ENCODE measurements at regions not wholly inside any gene's neighbourhood (a gene's known extent, or its start where the extent isn't known, plus 50 kb on each side); places are given as distances from the start of the nearest gene placed in this dataset.
"Not testable (repeated sequence)": the region's sequence is repeated elsewhere in the genome, so short reads cannot be mapped to it uniquely, and the experiment has no call there.

DNA sequence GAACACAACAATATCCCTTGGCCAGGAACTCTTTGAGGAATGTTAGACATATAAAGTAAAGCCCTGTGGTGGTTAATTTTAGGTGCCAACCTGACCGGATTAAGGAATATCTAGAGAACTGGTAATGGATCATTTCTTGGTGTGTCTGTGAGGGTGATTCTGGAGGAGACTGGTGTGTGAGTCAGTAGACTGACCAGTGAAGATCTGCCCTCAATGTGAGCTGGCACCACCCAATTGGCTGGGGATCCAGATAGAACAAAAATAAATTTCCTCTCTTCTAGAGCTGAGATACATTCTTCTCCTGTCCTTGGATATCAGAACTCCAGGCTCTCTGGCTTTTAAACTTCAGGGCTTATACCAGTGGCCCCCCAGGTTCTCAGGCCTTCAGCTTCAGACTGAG lies 56.2 kb upstream of the TNPO1 start:
- DNase-seq, result no peak

DNA sequence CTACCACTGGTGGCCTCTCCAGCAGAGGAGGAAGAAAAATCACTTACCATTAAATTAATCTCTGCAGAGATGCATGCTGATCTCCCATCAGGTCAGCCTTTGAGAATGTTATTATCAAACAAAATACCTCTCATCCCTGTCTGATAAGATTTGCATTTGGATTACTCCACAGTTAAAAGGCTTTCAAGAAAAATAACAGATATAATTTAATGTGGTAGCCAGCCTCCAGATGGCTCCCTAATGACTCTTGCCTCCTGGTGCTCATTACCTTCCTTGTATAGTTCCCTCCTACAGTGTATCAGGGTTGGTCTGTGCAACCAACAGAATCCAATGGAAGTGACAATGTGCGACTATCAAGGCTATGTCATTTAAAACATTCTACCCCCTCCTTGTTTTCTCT lies 63.6 kb upstream of the TNPO1 start:
- no peak for DNase-seq

DNA sequence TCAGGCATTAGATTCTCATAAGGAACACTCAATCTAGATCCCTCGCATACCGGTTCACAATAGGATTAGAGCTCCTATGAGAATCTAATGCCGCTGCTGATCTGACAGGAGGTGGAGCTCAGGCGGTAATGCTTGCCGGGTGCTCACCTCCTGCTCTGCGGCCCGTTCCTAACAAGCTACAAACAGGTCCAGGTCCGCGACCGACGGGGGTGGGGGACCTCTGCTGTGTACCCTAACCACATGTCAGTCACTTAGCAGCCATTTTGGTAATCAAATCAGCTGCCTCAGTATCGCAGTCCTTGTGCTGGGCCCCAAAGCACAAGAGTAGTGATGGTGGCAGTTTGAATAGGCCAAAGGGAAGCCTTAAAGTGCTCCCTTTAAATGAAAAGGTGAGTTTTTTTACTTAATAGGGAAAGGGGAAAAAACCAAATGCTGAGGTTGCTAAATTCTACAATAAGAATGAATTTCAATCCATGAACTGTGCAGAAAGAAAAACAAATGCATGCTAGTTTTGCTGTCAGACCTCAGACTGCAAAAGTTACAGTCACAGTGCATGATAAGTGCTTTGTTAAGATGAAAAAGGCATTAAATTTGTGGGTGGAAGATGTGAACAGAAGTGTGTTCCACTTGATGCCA lies 67.0 kb upstream of the TNPO1 start:
- no peak for DNase-seq

DNA sequence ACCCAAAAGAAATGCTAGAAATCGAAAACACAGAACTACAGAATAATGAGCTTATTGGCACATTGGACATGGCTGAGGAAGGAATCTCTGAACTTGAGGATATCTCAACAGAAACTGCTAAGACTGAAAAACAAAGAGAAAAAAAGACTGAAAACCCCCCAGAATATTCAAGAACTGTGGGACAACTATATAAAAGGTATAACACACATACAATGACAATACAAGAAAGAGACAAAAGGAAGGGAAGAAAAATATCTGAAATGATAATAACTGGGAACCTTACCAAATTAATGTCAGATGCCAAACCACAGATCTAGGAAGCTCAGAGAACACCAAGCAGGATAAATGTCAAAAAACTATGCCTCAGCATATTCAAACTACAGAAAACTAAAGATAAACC lies 68.6 kb upstream of the TNPO1 start:
- no peak for DNase-seq

DNA sequence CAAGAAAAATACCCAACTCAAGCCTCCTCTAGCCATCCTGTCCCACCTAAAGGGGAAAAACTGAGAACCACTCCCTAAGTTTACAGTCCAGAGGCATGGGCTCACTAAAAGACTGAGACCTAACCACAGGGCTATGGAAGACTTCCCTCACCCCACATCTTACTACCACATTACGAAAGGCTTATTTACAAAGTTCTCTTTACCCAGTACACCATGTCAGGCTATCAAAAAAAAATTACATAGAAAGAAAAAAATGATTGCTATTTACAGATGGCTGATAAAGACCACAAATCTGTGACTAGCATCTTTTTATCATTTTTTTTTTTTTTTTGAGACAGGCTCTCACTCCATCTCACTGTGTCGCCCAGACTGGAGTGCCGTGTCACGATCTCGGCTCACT lies 69.7 kb upstream of the TNPO1 start:
- DNase-seq, result no peak

DNA sequence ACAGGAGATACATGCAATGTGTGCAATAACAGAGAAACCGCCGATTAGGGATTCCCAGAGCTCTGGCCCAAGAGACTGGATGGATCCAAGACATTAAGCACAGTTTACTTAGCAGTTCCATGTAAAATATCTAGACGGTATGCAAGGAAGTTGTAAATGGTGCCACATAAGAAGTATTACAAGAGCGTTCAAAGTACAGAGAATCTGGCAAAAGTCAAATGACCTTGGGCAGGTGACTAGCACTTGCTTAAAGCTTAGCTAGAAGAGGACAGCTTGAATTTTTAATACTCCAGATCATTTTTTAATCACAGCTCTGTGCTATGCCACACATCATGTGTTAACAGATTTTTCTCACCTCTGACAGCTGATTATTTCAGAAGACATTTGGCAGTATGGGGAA lies 72.3 kb upstream of the TNPO1 start:
- no peak for DNase-seq

DNA sequence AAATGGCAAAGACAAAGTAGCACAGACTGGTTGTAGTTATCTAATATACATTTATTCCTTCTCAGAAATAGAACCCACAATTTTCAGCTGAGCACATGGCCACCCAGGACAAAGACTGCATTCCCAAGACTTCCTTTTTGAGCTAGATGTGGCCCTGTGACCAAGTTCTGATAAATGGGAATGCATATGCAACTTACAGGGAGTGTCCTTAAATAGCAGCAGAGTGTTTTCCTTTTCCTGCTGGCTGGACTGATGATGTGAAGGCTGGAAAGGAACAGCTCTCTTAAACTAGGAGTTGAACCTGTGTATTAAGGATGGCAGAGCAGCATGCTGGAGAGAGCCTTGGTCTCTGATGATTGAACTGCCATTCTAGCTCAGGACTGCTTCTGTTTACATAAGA lies 74.7 kb upstream of the TNPO1 start:
- DNase-seq, result no peak

DNA sequence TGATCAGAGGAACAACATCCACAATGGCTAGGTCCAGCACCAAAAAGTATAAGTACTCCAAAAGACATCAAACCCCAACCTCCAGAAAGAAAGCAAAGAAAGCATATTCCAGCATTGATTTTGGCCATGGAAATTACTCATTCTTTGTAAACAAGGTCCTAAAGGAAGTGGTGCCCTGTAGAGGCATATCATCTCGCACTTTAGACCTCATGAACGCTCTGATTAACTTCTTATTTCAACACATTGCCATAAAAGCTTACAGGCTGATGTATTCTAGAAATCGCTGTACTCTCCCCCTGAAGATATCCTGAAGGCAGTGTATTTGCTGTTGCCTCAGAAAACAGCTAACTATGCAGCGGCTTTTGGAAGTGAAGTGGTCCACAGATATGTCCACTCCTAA lies 82.7 kb upstream of the TNPO1 start:
- DNase-seq, result no peak

DNA sequence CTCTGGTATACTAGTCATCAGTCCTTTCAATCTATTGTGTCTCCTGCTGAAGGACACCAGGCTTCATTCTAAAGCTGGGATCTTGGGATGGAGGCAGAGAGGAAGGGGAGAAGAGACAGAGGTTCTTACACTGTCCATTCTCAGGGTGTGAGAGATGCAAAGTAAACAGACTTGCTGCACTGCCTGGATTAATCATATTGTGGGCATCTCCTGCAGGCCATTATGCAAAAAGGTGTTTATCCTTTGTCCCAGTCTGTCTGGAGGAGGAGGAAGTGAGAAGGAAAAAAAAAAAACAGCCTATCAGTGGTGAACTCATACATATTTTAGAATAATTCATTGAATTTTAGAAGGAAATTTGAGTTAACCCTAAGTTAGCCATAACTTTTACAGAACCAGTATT lies 92.9 kb upstream of the TNPO1 start:
- DNase-seq, result no peak

DNA sequence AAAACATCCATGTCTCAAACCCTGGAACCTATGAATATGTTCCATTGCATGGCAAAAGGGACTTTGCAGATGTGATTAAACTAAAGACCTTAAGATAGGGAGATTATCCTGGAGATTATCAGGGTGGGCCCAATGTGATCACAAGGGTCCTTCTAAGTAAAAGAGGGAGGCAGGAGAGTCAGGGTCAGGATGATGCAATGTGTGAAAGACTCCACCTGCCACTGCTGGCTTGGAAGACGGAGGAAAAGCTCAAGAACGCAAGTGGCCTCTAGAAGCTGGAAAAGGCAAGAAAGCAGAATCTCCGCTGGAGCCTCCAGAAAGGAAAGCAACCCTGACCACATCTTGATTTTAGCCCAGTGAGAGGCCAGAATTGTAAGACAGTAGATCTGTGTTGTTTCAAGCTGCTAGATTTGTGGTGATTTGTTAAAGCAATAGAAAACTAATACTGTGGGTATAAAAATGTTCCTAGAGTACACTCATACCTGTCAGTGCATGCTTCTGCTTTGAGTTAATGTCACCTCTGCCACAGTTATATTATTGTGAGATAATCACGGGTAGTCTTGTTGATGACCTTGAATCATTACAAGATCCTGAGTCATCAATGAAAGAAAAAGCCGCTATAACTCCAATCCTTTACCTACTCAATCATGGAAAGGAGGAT lies 93.5 kb upstream of the TNPO1 start:
- no peak for DNase-seq

DNA sequence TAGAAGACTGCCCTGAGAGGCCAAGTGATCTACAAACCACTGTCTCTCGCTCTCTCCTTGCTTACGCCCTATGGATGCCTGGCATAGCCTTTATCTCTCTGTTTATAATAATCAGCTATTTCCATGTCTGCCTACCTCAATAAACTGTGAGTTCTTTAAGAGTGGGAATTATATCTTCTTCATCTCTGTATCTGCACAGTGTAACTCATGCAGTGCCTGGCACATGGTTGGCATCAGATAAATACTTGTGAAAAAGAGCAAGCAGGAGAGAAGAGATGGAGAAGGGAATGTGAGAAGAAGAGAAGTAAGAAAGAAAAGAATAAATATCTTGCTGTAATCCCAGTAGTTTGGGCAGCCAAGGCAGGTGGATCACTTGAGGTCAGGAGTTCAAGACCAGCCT lies 94.6 kb upstream of the TNPO1 start:
- no peak for DNase-seq

DNA sequence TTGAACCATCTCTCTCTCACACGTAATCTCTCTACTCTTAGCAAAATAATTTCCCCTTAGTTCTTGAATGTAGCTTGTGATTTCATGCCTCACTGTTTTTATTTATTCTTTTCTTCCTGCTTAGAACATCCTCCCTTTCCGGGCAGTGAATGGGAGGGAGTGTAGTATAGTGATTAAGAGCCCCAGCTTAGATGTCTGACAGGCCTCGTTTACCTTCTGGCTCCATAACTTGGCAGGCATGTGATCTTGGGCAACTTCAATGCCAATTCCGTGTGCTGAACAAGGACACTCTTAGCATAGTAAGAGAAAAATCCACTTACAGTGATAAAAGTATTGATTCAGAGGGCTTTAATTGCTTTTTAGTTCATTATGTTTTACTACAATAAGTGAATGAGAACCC lies 96.3 kb upstream of the TNPO1 start:
- DNase-seq, result no peak

DNA sequence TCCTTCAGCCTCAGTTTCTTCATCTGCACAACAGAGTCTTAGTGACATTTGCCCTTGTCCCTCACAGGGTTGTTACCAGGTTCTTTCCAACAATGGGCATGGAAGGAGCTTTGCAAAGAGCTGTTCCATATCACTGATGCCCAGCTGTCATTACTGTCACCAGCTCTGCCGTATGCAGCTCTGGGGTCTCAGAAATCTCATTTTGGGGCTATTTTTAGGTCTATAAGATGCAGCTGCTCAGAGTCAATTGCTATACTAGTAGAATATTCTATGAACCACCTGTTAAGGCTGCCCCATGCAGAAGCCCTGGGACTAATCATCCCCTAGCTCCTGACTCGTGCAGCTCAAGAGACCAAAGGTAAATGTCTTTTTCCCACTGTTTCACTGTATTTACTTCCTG lies 105.1 kb upstream of the TNPO1 start:
- DNase-seq, result no peak

DNA sequence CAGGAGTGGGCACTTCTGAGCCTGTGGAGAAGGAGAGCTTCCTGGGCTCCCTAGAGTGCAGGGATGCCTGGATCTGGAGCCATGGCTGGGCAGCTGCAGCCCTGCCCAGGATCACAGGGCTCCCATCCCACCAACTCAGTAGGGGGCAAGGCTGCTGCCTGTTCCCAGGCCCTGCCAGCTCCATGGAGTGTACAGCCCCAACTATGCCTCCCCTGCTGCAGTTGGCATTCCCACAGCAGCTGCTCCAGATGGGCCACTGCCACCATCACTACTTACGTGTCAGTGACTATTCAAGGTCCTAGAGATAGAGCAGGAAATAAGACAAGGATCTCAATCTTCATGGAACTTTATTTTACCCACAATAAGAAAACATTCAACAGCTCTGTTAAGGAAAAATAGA lies 107.1 kb upstream of the TNPO1 start:
- no peak for DNase-seq

DNA sequence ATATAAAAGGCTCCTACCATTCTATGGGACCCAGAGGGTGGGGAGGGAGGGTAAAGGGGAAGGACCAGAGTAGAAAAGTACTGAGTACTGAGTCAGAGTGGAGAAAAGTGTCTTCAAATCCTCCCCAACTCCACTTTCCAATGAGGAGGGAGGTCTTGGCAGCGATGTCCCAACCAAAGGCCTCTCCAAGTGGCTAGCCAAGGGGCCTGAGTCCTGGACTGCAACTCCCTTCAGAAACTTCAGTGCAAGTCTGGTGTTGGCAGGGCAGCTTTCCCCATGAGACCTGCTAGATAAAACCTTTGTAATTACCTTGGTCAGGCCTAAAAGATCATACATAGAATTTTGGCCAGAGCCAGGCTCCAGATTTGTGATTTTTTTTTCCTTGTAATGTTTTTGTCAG lies 111.3 kb upstream of the TNPO1 start:
- DNase-seq, result no peak

DNA sequence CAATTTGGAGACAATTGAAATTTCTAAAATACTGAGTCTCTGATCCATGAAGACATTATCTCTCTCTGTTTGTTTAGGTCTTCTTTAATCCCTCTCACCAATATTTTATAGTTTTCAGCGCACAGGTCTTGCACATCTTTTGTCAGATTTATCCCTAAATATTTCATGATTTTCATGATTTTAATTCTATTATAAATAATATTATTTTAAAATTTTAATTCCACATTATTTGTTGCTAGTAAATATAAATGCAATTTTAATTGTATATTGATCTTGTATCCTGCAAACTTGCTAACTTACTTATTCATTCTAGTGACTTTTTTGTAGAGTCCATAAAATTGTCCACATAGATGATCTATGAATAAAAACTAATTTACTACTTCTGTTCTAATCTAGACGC lies 112.6 kb upstream of the TNPO1 start:
- DNase-seq, result no peak

DNA sequence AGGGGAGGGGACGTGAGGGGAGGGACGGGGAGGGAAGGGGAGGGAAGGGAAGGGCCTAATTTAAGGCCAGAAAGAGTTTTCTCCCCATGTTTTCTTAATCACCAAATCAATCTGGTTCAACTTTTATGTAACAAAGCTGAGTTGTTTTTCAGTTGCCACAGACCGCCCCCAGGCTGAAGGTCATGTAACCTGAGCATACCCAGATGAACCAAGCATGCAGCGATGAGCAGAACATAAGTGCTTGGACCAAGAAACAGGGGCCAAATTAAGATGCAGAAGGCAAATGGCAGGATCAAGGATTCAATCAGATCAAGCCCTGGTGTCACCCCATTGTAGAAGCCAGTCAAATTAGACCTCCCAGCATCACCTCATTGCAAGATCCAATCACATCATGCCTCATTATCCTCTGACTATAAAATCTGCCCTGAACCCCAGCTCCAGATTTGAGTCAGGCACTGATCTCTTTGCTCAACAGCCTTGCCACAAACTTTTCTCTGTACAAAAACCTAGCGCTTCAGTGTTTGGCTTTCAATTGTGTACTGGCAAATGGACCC lies 113.5 kb upstream of the TNPO1 start:
- DNase-seq, result no peak

DNA sequence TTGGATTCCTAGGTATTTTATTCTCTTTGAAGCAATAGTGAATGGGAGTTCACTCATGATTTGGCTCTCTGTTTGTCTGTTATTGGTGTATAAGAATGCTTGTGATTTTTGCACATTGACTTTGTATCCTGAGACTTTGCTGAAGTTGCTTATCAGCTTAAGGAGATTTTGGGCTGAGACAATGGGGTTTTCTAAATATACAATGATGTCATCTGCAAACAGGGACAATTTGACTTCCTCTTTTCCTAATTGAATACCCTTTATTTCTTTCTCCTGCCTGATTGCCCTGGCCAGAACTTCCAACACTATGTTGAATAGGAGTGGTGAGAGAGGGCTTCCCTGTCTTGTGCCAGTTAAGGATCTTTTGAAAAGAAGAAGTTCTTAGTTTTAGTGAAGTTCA lies 114.4 kb upstream of the TNPO1 start:
- not testable (repeated sequence) for DNase-seq

DNA sequence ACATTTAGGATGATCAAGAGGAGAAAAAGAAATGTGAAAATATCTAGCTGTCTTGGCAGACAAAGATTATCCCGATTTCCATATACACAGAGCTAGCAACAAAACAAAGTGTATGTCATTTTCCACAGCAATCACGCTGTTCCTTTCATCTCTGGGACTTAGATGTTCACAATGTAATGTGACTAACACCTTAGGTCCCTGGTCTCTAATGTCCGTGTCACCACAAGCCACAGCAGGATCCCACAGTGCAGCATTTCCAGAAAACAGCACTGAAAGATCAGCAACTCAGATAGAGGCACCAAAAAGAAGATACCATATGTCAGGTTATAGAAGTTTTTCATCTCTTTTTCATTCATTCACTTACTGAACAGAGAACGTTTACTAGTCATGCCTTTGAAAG lies 118.0 kb upstream of the TNPO1 start:
- DNase-seq, result no peak

DNA sequence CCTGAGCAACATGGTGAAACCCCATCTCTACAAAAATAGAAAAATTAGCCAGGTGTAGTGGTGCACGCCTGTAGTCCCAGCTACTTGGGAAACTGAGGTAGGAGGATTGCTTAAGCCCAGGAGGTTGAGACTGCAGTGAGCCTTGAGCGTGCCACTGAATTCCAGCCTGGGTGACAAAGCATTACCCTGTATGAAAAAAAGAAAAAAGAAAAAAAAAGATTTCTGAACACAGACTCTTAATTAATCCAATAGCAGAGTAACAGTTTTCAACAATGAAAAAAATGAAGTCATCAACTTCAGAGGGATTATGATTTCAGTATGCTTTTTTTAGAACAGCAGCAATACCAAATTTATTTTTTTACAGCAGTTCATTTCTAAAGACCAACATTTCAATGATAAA lies 118.8 kb upstream of the TNPO1 start:
- DNase-seq, result no peak

DNA sequence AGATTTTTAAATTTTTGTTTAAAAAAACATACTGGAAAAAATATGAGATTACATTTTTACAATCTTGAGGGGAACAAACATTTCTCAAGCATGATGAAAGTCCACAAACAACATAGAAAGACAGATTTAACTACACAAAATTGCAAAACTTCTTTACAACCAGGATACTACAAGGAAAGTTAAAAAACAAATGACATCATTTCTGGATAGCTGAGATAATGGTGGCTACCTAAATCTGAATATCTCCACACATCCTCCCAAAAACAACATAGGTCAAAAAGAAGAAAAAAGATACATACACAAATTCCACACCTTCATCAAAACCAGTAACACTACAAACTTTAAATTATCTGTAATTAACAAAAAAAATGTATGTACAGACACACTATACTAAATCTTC lies 120.8 kb upstream of the TNPO1 start:
- DNase-seq, result no peak

DNA sequence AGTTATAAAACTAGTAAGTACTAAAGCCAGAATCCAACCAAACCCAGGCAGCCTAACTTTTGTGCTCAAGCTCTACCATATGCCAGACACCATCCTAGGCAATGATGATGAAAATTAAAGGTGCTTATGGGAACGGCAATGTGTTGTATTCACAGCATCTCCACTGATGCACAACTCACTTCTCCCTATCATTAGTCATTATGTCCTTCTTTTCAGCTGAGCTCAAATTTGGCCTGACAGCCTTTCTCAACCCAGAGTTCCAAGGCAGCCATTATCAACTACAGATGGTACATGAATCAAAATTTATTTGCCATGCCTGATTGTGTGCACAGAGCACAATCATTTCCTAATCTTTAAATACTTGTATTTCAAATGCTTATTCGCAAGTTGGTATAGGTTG lies 121.6 kb upstream of the TNPO1 start:
- no peak for DNase-seq

DNA sequence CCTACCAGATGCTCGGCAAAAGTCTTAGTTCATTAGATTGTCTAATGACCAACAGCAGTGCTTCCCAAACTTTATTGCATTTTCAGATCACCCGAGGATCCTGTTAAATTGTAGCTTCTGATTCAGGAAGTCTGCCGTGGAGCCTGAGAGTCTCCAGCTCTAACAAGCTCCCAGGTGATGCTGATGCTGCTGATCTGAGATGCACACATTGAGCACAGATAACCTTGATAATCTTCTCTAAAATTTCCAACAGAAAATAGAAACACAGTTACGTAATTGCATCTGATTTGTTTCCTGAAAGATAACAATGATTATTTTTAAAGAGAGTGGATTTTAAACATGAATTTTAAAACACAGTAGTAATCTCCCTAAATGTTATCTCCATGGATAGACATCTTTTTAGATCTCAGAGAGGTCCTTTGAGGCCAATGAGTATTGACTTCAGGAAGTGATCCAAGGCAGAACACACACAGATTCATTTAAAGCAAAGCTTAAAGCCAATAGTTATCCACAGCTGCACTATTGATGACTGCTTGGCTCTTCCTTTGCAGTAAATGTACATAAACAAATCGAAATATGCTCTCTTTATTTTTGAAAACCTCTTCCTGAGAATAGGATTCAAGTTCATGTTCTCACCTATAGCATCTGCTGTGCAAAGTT lies 122.8 kb upstream of the TNPO1 start:
- DNase-seq, result no peak

DNA sequence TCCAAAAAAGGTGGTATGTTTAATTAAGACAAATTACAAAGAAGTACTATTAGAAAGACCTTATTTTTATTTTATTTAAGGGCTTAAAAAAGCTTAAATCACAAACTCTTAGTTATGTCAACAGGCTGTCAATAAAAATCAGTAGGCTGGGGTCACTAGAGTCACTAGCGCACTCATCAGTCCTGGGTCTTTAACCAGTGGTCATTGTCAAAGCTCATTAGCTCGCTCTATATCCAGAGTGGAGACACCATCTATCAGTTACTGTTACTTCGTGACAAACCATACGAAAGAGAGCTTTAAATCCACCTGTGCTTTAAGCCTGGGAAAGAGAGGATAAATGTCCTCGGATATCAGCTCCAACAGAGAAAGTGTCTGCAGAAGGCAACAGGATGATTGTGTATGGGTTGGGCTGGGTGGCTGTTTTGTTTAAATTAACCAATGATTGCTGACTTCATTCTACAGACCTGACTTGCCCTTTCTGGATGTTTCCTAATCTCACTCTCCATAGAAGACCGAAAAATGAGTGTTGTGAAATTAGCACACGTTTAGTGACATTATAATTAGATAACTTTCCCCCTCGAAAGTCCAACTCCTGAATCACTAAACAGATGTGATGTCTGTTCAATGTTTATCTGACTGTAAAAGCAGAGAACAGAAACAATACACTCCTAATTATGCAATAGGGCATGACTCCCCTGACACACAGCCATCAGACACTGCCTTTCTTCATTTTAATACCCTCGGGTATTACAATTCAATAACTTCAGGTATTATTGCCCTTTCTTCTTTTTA lies 123.6 kb upstream of the TNPO1 start:
- DNase-seq, result no peak
